ENCODE measurements at regions not wholly inside any gene's neighbourhood (a gene's known extent, or its start where the extent isn't known, plus 50 kb on each side); places are given as distances from the start of the nearest gene placed in this dataset.

GRCh38 chr2:238629064-238629463 is 202.3 kb downstream of the ASB1 start:
- H3K27ac Mint-ChIP-seq = no peak overlapping the region
- Histone ChIP-seq H3K9me3 (ENCODE audit: control insufficient read depth in 2 of 3, low read length in 3 of 3) (no peaks in the 10 kb centered on the region), H3K4me3 (ENCODE audit: low read length) (no peak overlapping the region), H3K27me3 (ENCODE audit: control insufficient read depth in 2 of 2, insufficient read depth in 2 of 2, low read length in 2 of 2) (no peaks in the 10 kb centered on the region), H3K36me3 (ENCODE audit: control insufficient read depth in 2 of 3, insufficient read depth in 3 of 3, low read length in 3 of 3) (no peaks in the 10 kb centered on the region), H3K4me1 (ENCODE audit: control insufficient read depth in 2 of 2, insufficient read depth in 2 of 2, low read length in 2 of 2) (no peaks in the 10 kb centered on the region), H3K27ac (ENCODE audit: low read depth, low read length) (no peak overlapping the region)
- no peak for ATAC-seq
- CTCF ChIA-PET = no interaction called here
- intact Hi-C loops (cut with micrococcal nuclease) = no loop called here
- H3K4me1 Mint-ChIP-seq = peaks cover 0 to 1% (median 0%) of the 10 kb centered on the region in 7 donors
- peaks cover 0 to 14% (median 0%) of the 10 kb centered on the region in 5 donors for H3K27me3 Mint-ChIP-seq
- H3K4me3 Mint-ChIP-seq = no peak overlapping the region
- H3K36me3 Mint-ChIP-seq = no peaks in the 10 kb centered on the region
- no peak for DNase-seq
- H3K9me3 Mint-ChIP-seq = peaks cover 0 to 4% (median 0%) of the 10 kb centered on the region in 11 donors
- POLR2A ChIA-PET = no interaction called here

DNA sequence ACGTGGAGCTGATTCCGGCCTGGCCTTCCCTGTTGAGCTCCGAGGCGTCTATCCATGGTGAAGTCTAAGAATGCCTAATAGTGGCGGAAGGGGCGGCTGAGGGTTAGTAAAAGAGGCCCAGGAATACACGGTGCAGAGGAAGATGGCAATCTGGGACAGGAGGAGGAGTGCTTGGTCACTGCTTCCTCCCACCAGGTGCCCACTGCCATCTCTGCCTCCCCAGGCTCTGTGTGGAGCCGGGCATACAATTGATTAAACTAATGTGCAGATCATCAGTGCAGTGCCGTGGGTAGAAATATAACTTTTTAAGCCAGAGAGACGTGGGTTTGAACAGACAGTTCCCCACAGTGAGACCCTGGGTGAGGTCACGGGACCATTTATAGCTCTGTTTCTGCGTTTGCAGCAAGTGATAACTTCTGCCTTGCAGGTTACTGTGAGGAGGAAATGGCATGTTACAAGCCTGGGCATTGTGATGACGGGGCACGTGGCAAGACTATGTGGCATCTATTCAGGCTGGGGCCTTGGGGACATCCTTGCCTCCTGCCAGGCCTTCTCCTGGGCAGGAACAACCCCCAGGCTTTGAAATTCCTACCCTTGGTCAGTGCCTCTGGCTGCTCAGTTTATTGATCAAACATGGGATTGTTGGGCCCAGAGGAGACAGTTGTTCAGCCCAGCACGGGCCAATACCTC is 204.9 kb downstream of the ASB1 start:
- ChIA-PET POLR2A (no interaction called here), CTCF (no interaction called here)
- no peak for ATAC-seq

DNA sequence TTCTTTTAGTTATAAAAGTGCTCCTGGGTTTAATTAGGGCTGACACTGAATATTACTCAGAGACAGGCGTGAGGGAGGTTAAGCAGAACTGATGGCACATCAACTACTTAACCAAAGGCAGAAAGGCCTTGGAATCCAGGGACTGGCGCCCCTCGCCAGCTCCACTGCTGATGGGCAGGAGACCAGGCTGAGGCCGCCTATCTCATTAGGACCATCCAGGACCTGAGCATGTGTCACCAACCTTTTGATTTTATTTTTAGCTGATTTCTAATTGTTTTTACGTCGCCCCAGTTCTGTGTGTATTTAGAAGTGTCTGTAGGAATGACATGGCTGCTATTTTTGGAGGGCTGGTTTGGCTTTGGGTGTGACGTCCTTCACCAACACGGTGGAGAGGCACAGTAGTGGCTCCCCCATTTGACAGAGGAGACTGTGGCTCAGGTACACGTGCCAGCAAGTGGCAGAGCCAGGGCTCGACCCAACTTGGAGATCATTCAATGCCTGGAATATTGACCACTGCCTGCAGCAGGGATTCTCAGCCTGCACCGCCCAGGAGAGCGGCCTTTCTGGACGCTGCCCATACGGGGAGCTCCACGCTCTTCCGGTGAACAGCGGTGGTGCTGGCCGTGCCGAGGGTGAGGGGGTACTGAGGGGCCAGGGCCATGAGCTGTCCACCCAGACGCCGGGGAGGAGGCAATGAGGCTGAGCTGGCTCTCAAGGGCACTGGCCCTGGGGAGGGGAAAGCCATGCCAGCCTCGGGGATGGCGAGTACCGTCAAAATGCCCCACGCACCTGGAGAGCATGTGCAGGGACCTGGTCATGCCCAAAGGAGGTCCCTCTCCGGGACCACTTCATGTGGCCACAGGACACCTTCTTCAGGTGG is 205.7 kb downstream of the ASB1 start:
- intact Hi-C loops (cut with micrococcal nuclease) = no loop called here
- Mint-ChIP-seq H3K27ac (no peak overlapping the region), H3K4me1 (no peaks in the 10 kb centered on the region), H3K9me3 (peaks cover 0 to 4% (median 0%) of the 10 kb centered on the region in 11 donors), H3K36me3 (no peaks in the 10 kb centered on the region), H3K4me3 (no peak overlapping the region), H3K27me3 (peaks cover 0 to 18% (median 0%) of the 10 kb centered on the region in 5 donors)
- DNase-seq (no peak), ATAC-seq (no peak)
- no peaks in the 10 kb centered on the region for H3K36me3 ChIP-seq (ENCODE audit: control insufficient read depth in 2 of 3, insufficient read depth in 3 of 3, low read length in 3 of 3)
- H3K4me3 ChIP-seq (ENCODE audit: low read length) = no peak overlapping the region
- no peaks in the 10 kb centered on the region for H3K27me3 ChIP-seq (ENCODE audit: control insufficient read depth in 2 of 2, insufficient read depth in 2 of 2, low read length in 2 of 2)
- ChIA-PET CTCF (no interaction called here), POLR2A (no interaction called here)
- H3K9me3 ChIP-seq (ENCODE audit: control insufficient read depth in 2 of 3, low read length in 3 of 3) = no peaks in the 10 kb centered on the region
- no peaks in the 10 kb centered on the region for H3K4me1 ChIP-seq (ENCODE audit: control insufficient read depth in 2 of 2, insufficient read depth in 2 of 2, low read length in 2 of 2)
- no peak overlapping the region for H3K27ac ChIP-seq (ENCODE audit: low read depth, low read length)

More for the DNA sequence above, 204.9 kb downstream of the ASB1 start:
- Histone ChIP-seq H3K27me3 (ENCODE audit: control insufficient read depth in 2 of 2, insufficient read depth in 2 of 2, low read length in 2 of 2) (no peaks in the 10 kb centered on the region), H3K9me3 (ENCODE audit: control insufficient read depth in 2 of 3, low read length in 3 of 3) (no peaks in the 10 kb centered on the region), H3K36me3 (ENCODE audit: control insufficient read depth in 2 of 3, insufficient read depth in 3 of 3, low read length in 3 of 3) (no peaks in the 10 kb centered on the region), H3K4me3 (ENCODE audit: low read length) (no peak overlapping the region), H3K27ac (ENCODE audit: low read depth, low read length) (no peak overlapping the region), H3K4me1 (ENCODE audit: control insufficient read depth in 2 of 2, insufficient read depth in 2 of 2, low read length in 2 of 2) (no peaks in the 10 kb centered on the region)
- Mint-ChIP-seq H3K27ac (no peak overlapping the region), H3K4me3 (no peak overlapping the region), H3K36me3 (no peaks in the 10 kb centered on the region), H3K9me3 (peaks cover 0 to 4% (median 0%) of the 10 kb centered on the region in 11 donors), H3K27me3 (peaks cover 0 to 18% (median 0%) of the 10 kb centered on the region in 5 donors), H3K4me1 (no peaks in the 10 kb centered on the region)
- no peak for DNase-seq
- intact Hi-C loops (cut with micrococcal nuclease) = no loop called here

GRCh38 chr2:238633426-238634328 is 206.9 kb downstream of the ASB1 start:
- no peaks in the 10 kb centered on the region for H3K27me3 ChIP-seq (ENCODE audit: control insufficient read depth in 2 of 2, insufficient read depth in 2 of 2, low read length in 2 of 2)
- ChIA-PET POLR2A (no interaction called here), CTCF (no interaction called here)
- H3K27ac ChIP-seq (ENCODE audit: low read depth, low read length) = no peak overlapping the region
- H3K9me3 ChIP-seq (ENCODE audit: control insufficient read depth in 2 of 3, low read length in 3 of 3) = no peaks in the 10 kb centered on the region
- H3K36me3 ChIP-seq (ENCODE audit: control insufficient read depth in 2 of 3, insufficient read depth in 3 of 3, low read length in 3 of 3) = no peaks in the 10 kb centered on the region
- Mint-ChIP-seq H3K9me3 (peaks cover 0 to 4% (median 0%) of the 10 kb centered on the region in 11 donors), H3K27me3 (peaks cover 0 to 16% (median 0%) of the 10 kb centered on the region in 5 donors), H3K4me1 (no peaks in the 10 kb centered on the region), H3K36me3 (no peaks in the 10 kb centered on the region), H3K4me3 (no peak overlapping the region), H3K27ac (no peak overlapping the region)
- ATAC-seq = no peak
- intact Hi-C loops (cut with micrococcal nuclease) = no loop called here
- no peaks in the 10 kb centered on the region for H3K4me1 ChIP-seq (ENCODE audit: control insufficient read depth in 2 of 2, insufficient read depth in 2 of 2, low read length in 2 of 2)
- no peak overlapping the region for H3K4me3 ChIP-seq (ENCODE audit: low read length)
- no peak for DNase-seq

DNA sequence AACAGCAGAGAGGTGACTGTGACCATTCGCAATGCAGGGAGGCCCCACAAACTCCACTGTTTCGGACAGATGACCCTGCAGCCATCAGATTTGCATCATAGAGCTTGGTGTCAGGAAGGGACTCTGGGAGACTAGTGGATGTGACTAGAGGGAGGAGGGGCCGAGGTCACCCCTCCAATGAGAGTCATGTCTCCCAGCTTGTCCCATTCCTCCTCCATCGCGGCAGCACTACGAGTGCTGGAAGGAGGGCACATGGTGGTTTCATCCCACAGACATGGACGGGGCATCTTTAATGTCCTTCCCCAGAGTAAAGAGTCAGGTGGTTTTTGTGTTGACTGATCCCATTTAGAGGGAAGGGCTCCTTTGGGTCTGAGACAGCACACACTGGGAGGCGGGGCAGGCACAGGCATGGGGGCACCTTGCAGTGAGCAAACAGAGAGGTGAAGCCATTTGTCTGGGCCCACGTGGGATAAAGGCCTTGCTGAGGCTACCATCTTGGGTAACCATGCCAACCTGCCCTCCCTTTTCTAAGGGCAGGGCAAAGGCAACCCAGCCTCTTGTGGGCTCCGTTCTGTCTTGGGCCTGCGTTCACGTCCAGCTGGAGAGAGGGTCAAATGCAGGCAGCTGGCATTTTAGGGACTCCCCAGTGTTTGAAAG is 208.1 kb downstream of the ASB1 start:
- no peaks in the 10 kb centered on the region for H3K36me3 Mint-ChIP-seq
- no peak overlapping the region for H3K4me3 ChIP-seq (ENCODE audit: low read length)
- POLR2A ChIA-PET = no interaction called here
- H3K4me3 Mint-ChIP-seq = no peak overlapping the region
- no peak for DNase-seq
- H3K27ac Mint-ChIP-seq = no peak overlapping the region
- intact Hi-C loops (cut with micrococcal nuclease) = no loop called here
- no peaks in the 10 kb centered on the region for H3K27me3 ChIP-seq (ENCODE audit: control insufficient read depth in 2 of 2, insufficient read depth in 2 of 2, low read length in 2 of 2)
- peaks cover 0 to 16% (median 0%) of the 10 kb centered on the region in 5 donors for H3K27me3 Mint-ChIP-seq
- H3K9me3 ChIP-seq (ENCODE audit: control insufficient read depth in 2 of 3, low read length in 3 of 3) = no peaks in the 10 kb centered on the region
- H3K4me1 Mint-ChIP-seq = no peaks in the 10 kb centered on the region
- ATAC-seq = no peak
- H3K4me1 ChIP-seq (ENCODE audit: control insufficient read depth in 2 of 2, insufficient read depth in 2 of 2, low read length in 2 of 2) = no peaks in the 10 kb centered on the region
- H3K9me3 Mint-ChIP-seq = peaks cover 0 to 3% (median 0%) of the 10 kb centered on the region in 11 donors
- H3K27ac ChIP-seq (ENCODE audit: low read depth, low read length) = no peak overlapping the region
- no peaks in the 10 kb centered on the region for H3K36me3 ChIP-seq (ENCODE audit: control insufficient read depth in 2 of 3, insufficient read depth in 3 of 3, low read length in 3 of 3)
- CTCF ChIA-PET = no interaction called here

GRCh38 chr2:238635647-238636051 is 208.9 kb downstream of the ASB1 start:
- no peak overlapping the region for H3K27ac ChIP-seq (ENCODE audit: low read depth, low read length)
- no peak for ATAC-seq
- H3K27me3 ChIP-seq (ENCODE audit: control insufficient read depth in 2 of 2, insufficient read depth in 2 of 2, low read length in 2 of 2) = no peaks in the 10 kb centered on the region
- no peak for DNase-seq
- intact Hi-C loops (cut with micrococcal nuclease) = no loop called here
- Mint-ChIP-seq H3K9me3 (peaks cover 0 to 3% (median 0%) of the 10 kb centered on the region in 11 donors), H3K4me3 (no peak overlapping the region), H3K27ac (no peak overlapping the region), H3K4me1 (no peaks in the 10 kb centered on the region), H3K36me3 (no peaks in the 10 kb centered on the region), H3K27me3 (peaks cover 0 to 23% (median 0%) of the 10 kb centered on the region in 5 donors)
- H3K9me3 ChIP-seq (ENCODE audit: control insufficient read depth in 2 of 3, low read length in 3 of 3) = no peaks in the 10 kb centered on the region
- H3K4me3 ChIP-seq (ENCODE audit: low read length) = no peak overlapping the region
- ChIA-PET POLR2A (no interaction called here), CTCF (no interaction called here)
- no peaks in the 10 kb centered on the region for H3K4me1 ChIP-seq (ENCODE audit: control insufficient read depth in 2 of 2, insufficient read depth in 2 of 2, low read length in 2 of 2)
- no peaks in the 10 kb centered on the region for H3K36me3 ChIP-seq (ENCODE audit: control insufficient read depth in 2 of 3, insufficient read depth in 3 of 3, low read length in 3 of 3)
